Ectodermal cell (in vitro differentiated cells): ENCODE measurements at regions not wholly inside any gene's neighbourhood (a gene's known extent, or its start where the extent isn't known, plus 50 kb on each side); places are given as distances from the start of the nearest gene placed in this dataset.

Experiments
- H3K27ac ChIP-seq: 2 replicates; pipeline ENCODE4 v1.7.0; 2013; ENCODE audit warnings: mild to moderate bottlenecking, low read depth, low read length; ENCODE audit not compliant: insufficient read depth, poor library complexity, severe bottlenecking
- H3K27me3 ChIP-seq: 2 replicates; pipeline ENCODE4 v1.7.0; 2013; ENCODE audit warnings: mild to moderate bottlenecking, low read length; ENCODE audit not compliant: insufficient read depth, control insufficient read depth, poor library complexity, severe bottlenecking
- H3K36me3 ChIP-seq: one replicate; pipeline ENCODE4 v1.7.0; 2013; ENCODE audit warnings: low read length; ENCODE audit not compliant: control insufficient read depth, insufficient read depth
- H3K4me1 ChIP-seq: one replicate; pipeline ENCODE4 v1.7.0; 2013; ENCODE audit warnings: low read length; ENCODE audit not compliant: control insufficient read depth, insufficient read depth
- H3K4me3 ChIP-seq: 2 replicates; pipeline ENCODE4 v1.7.0; 2013; ENCODE audit warnings: low read depth, low read length, control low read depth; ENCODE audit not compliant: insufficient read depth
- H3K9me3 ChIP-seq: 2 replicates; pipeline ENCODE4 v1.7.0; 2013; ENCODE audit warnings: mild to moderate bottlenecking, low read length, moderate library complexity; ENCODE audit not compliant: control insufficient read depth
- WGBS, 2 experiments: methylation state at CpG; one replicate each; pipeline ENCODE4 v1.1.7; 2013; ENCODE audit warnings: missing lambda C conversion rate in 2 of 2; 5-methylcytosine and 5-hydroxymethylcytosine counted together

- WGBS, 2 experiments, result 75% methylated on average over 1 of the region's 1 CpG; no CpG with 5 or more reads in 1 of the 2 experiments
- Histone ChIP-seq H3K4me3 (no peak overlapping the region), H3K4me1 (no peaks in the 10 kb centered on the region), H3K27me3 (no peaks in the 10 kb centered on the region), H3K27ac (no peak overlapping the region), H3K36me3 (no peaks in the 10 kb centered on the region), H3K9me3 (no peaks in the 10 kb centered on the region)
These were observed 212.3 kb downstream of the DKK1 start for GRCh38 chr10:52526251-52526823.

- H3K36me3 ChIP-seq, result no peaks in the 10 kb centered on the region
- no peak overlapping the region for H3K4me3 ChIP-seq
- H3K4me1 ChIP-seq, result no peaks in the 10 kb centered on the region
- no peaks in the 10 kb centered on the region for H3K9me3 ChIP-seq
- H3K27me3 ChIP-seq, result no peaks in the 10 kb centered on the region
- H3K27ac ChIP-seq, result no peak overlapping the region
These were observed 218.7 kb downstream of the DKK1 start for GRCh38 chr10:52532650-52533290.

- no peaks in the 10 kb centered on the region for H3K27me3 ChIP-seq
- no peaks in the 10 kb centered on the region for H3K9me3 ChIP-seq
- no peak overlapping the region for H3K27ac ChIP-seq
- no peak overlapping the region for H3K4me3 ChIP-seq
- no peaks in the 10 kb centered on the region for H3K4me1 ChIP-seq
- no peaks in the 10 kb centered on the region for H3K36me3 ChIP-seq
These were observed 219.9 kb downstream of the DKK1 start for GRCh38 chr10:52533986-52534385.

GRCh38 chr10:52539463-52539862 is 225.4 kb downstream of the DKK1 start:
- Histone ChIP-seq H3K4me3 (no peak overlapping the region), H3K4me1 (no peaks in the 10 kb centered on the region), H3K36me3 (no peaks in the 10 kb centered on the region), H3K9me3 (no peaks in the 10 kb centered on the region), H3K27ac (no peak overlapping the region), H3K27me3 (no peaks in the 10 kb centered on the region)
- WGBS, 2 experiments, result 91 to 96% methylated on average over 2 of the region's 2 CpGs

- H3K4me3 ChIP-seq, result no peak overlapping the region
- H3K9me3 ChIP-seq, result no peaks in the 10 kb centered on the region
- no peaks in the 10 kb centered on the region for H3K4me1 ChIP-seq
- H3K36me3 ChIP-seq, result no peaks in the 10 kb centered on the region
- H3K27ac ChIP-seq, result no peak overlapping the region
- H3K27me3 ChIP-seq, result no peaks in the 10 kb centered on the region
- WGBS, 2 experiments, result 93 to 94% methylated on average over 2 of the region's 2 CpGs
These were observed 226.5 kb downstream of the DKK1 start for GRCh38 chr10:52540479-52540984.

- Histone ChIP-seq H3K4me1 (no peaks in the 10 kb centered on the region), H3K27me3 (no peaks in the 10 kb centered on the region), H3K9me3 (no peaks in the 10 kb centered on the region), H3K4me3 (no peak overlapping the region), H3K36me3 (no peaks in the 10 kb centered on the region), H3K27ac (no peak overlapping the region)
- 78 to 84% methylated on average over 2 of the region's 2 CpGs for WGBS, 2 experiments
These were observed 227.0 kb downstream of the DKK1 start for GRCh38 chr10:52541006-52541473.

GRCh38 chr10:52542906-52543305 is 228.8 kb downstream of the DKK1 start:
- no peaks in the 10 kb centered on the region for H3K4me1 ChIP-seq
- no peaks in the 10 kb centered on the region for H3K36me3 ChIP-seq
- H3K27me3 ChIP-seq, result no peaks in the 10 kb centered on the region
- H3K9me3 ChIP-seq, result no peaks in the 10 kb centered on the region
- H3K27ac ChIP-seq, result no peak overlapping the region
- no peak overlapping the region for H3K4me3 ChIP-seq

- no peak overlapping the region for H3K4me3 ChIP-seq
- H3K36me3 ChIP-seq, result no peaks in the 10 kb centered on the region
- no peaks in the 10 kb centered on the region for H3K27me3 ChIP-seq
- H3K9me3 ChIP-seq, result no peaks in the 10 kb centered on the region
- H3K27ac ChIP-seq, result no peak overlapping the region
- H3K4me1 ChIP-seq, result no peaks in the 10 kb centered on the region
These were observed 221.5 kb downstream of the MBL2 start for GRCh38 chr10:52551046-52551445.

- no peaks in the 10 kb centered on the region for H3K27me3 ChIP-seq
- H3K27ac ChIP-seq, result no peak overlapping the region
- no peaks in the 10 kb centered on the region for H3K9me3 ChIP-seq
- no peaks in the 10 kb centered on the region for H3K36me3 ChIP-seq
- no peak overlapping the region for H3K4me3 ChIP-seq
- no peaks in the 10 kb centered on the region for H3K4me1 ChIP-seq
- 83 to 100% methylated on average over 1 of the region's 1 CpG for WGBS, 2 experiments
These were observed 214.5 kb downstream of the MBL2 start for GRCh38 chr10:52558090-52558489.

- no peaks in the 10 kb centered on the region for H3K27me3 ChIP-seq
- 92 to 99% methylated on average over 2 to 3 of the region's 3 CpGs for WGBS, 2 experiments
- H3K9me3 ChIP-seq, result no peaks in the 10 kb centered on the region
These were observed 211.3 kb downstream of the MBL2 start for GRCh38 chr10:52561322-52561721.

More at GRCh38 chr10:52561322-52561721, 211.3 kb downstream of the MBL2 start:
- no peaks in the 10 kb centered on the region for H3K4me1 ChIP-seq
- H3K27ac ChIP-seq, result no peak overlapping the region
- H3K36me3 ChIP-seq, result no peaks in the 10 kb centered on the region
- H3K4me3 ChIP-seq, result no peak overlapping the region
